ENCODE measurements at regions not wholly inside any gene's neighbourhood (a gene's known extent, or its start where the extent isn't known, plus 50 kb on each side); places are given as distances from the start of the nearest gene placed in this dataset.
"Not testable (repeated sequence)": the region's sequence is repeated elsewhere in the genome, so short reads cannot be mapped to it uniquely, and the experiment has no call there.

DNA sequence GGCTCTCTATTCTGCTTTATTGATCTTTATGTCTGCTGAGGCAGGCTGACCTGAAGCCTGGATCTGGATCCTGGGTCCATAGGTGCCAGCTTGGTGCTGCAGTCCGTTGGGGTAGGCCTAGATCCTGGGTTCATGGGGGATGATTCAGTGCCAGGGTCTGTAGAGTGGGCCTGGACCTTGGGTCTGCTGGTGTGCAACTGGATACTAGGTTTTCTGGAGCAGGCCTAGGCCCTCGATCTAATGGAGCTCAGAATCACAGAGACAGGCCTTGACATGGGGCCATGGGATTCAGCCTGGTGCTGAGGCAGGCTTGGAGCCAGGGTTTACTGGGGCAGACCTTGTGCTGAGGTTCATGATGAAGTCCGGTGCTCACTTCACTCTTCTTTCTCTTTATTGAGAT lies 358.6 kb downstream of the TEX13C start:
- Histone ChIP-seq H3K4me3 (no peak overlapping the region), H3K9me3 (no peaks in the 10 kb centered on the region), H3K4me1 (no peaks in the 10 kb centered on the region), H3K36me3 (no peaks in the 10 kb centered on the region), H3K27me3 (no peaks in the 10 kb centered on the region), H3K27ac (no peak overlapping the region)
- TF ChIP-seq CTCF (IDR thresholded peaks at IDR 0.05) = no peak
- no peak for TF ChIP-seq POLR2AphosphoS5 (IDR thresholded peaks at IDR 0.05)
- no peak for TF ChIP-seq EP300 (IDR thresholded peaks at IDR 0.05)
- TF ChIP-seq POLR2A (IDR thresholded peaks at IDR 0.05) = no peak
- no peak for ATAC-seq
- 71% methylated on average over 1 of the region's 3 CpGs; no CpG with 5 or more reads in 1 of the 2 donors for WGBS, 2 donors (ENCODE audit: low coverage in 1 of 2)

- Histone ChIP-seq H3K36me3 (no peaks in the 10 kb centered on the region), H3K9me3 (no peaks in the 10 kb centered on the region), H3K4me1 (no peaks in the 10 kb centered on the region), H3K27ac (no peak overlapping the region), H3K27me3 (no peaks in the 10 kb centered on the region), H3K4me3 (no peak overlapping the region)
- ATAC-seq = no peak
- TF ChIP-seq EP300 (IDR thresholded peaks at IDR 0.05) (no peak), POLR2AphosphoS5 (IDR thresholded peaks at IDR 0.05) (no peak), CTCF (IDR thresholded peaks at IDR 0.05) (no peak), POLR2A (IDR thresholded peaks at IDR 0.05) (no peak)
Measured at GRCh38 chrX:125680366-125680765, 360.7 kb downstream of the TEX13C start.

GRCh38 chrX:125681058-125681457 lies 361.4 kb downstream of the TEX13C start:
- Histone ChIP-seq H3K27me3 (no peaks in the 10 kb centered on the region), H3K9me3 (no peaks in the 10 kb centered on the region), H3K4me3 (no peak overlapping the region), H3K36me3 (no peaks in the 10 kb centered on the region), H3K4me1 (no peaks in the 10 kb centered on the region), H3K27ac (no peak overlapping the region)
- WGBS, 2 donors (ENCODE audit: low coverage in 1 of 2) = 74 to 80% methylated on average over 2 of the region's 2 CpGs
- no peak for TF ChIP-seq POLR2AphosphoS5 (IDR thresholded peaks at IDR 0.05)
- TF ChIP-seq POLR2A (IDR thresholded peaks at IDR 0.05) = no peak
- TF ChIP-seq EP300 (IDR thresholded peaks at IDR 0.05) = no peak
- no peak for TF ChIP-seq CTCF (IDR thresholded peaks at IDR 0.05)
- no peak for ATAC-seq

DNA sequence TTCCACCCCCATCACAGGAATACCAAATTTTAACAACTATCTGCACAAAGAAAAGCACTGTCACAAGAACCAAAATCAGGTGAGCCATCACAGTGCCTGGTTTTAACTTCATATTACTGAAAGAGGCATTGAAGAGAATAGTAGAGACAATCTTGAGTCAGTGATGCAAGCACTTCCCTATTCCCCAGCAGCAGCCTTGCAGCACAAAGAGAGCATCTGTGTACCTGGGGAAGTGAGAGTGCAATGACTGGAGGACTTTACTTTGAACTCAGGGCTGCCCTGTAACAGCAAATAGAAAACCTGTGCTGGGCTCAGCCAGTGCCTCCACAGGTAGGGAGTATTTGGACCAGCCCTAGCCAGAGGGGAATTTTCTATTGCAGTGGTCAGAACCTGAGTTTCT lies 361.8 kb downstream of the TEX13C start:
- Histone ChIP-seq H3K36me3 (no peaks in the 10 kb centered on the region), H3K27ac (no peak overlapping the region), H3K4me3 (no peak overlapping the region), H3K4me1 (no peaks in the 10 kb centered on the region), H3K9me3 (no peaks in the 10 kb centered on the region), H3K27me3 (no peaks in the 10 kb centered on the region)
- ATAC-seq = no peak
- TF ChIP-seq CTCF (IDR thresholded peaks at IDR 0.05) (no peak), POLR2AphosphoS5 (IDR thresholded peaks at IDR 0.05) (no peak)

DNA sequence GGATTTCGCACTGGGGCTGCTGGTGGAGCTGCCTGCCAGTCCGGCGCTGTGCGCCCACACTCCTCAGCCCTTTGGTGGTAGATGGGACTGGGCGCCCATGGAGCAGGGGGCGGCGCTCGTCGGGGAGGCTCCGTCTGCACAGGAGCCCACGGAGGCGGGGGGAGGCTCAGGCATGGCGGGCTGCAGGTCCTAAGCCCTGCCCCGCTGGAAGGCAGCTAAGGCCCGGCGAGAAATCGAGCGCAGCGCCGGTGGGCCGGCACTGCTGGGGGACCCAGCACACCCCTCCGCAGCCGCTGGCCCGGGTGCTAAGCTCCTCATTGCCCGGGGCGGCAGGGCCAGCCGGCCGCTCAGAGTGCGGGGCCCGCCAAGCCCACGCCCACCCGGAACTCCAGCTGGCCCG lies 370.9 kb downstream of the TEX13C start:
- ATAC-seq, H3K9me3 ChIP-seq, H3K4me3 ChIP-seq, H3K4me1 ChIP-seq, H3K27me3 ChIP-seq, H3K27ac ChIP-seq, H3K36me3 ChIP-seq: not testable (repeated sequence)
- WGBS, 2 donors (ENCODE audit: low coverage in 1 of 2) = no CpG with 5 or more reads among the region's 33 CpGs

GRCh38 chrX:125694171-125694570 lies 374.5 kb downstream of the TEX13C start:
- H3K27me3 ChIP-seq = no peaks in the 10 kb centered on the region
- H3K4me3 ChIP-seq = no peak overlapping the region
- no peak for TF ChIP-seq POLR2A (IDR thresholded peaks at IDR 0.05)
- TF ChIP-seq CTCF (IDR thresholded peaks at IDR 0.05) = no peak
- no peak for TF ChIP-seq POLR2AphosphoS5 (IDR thresholded peaks at IDR 0.05)
- TF ChIP-seq EP300 (IDR thresholded peaks at IDR 0.05) = no peak
- H3K27ac ChIP-seq = no peak overlapping the region
- no peaks in the 10 kb centered on the region for H3K4me1 ChIP-seq
- 60 to 64% methylated on average over 1 of the region's 1 CpG for WGBS, 2 donors (ENCODE audit: low coverage in 1 of 2)
- ATAC-seq = no peak
- no peaks in the 10 kb centered on the region for H3K9me3 ChIP-seq
- no peaks in the 10 kb centered on the region for H3K36me3 ChIP-seq

Measured in gastroesophageal sphincter (tissue), 4 donors.